RCC 7860 (cell line): ENCODE measurements at regions not wholly inside any gene's neighbourhood (a gene's known extent, or its start where the extent isn't known, plus 50 kb on each side); places are given as distances from the start of the nearest gene placed in this dataset.
A peak's percentile ranks its signal among the peaks of the same experiment; 100 is the strongest.
"Not testable (repeated sequence)": the region's sequence is repeated elsewhere in the genome, so short reads cannot be mapped to it uniquely, and the experiment has no call there.

ENCODE experiments used
- DNase-seq: peaks from one replicate; pipeline ENCODE4 v3.0.0-alpha.2; 2015; ENCODE audit warnings: low spot score
- FAIRE-seq: peaks from 2 replicates; lab custom pipeline; 2012; peaks lifted over from hg19 to GRCh38; lab: Jason Lieb, UNC

- FAIRE-seq, result no peak
- DNase-seq, result no peak
Measured at GRCh38 chr2:37569131-37569823, 102.2 kb downstream of the CDC42EP3 start.

- FAIRE-seq (no peak), DNase-seq (no peak)
Measured at GRCh38 chr2:37569986-37570679, 101.3 kb downstream of the CDC42EP3 start.

- FAIRE-seq (peak; percentile 92), DNase-seq (peak; percentile 94)
Measured at GRCh38 chr2:37570773-37571586, 100.5 kb downstream of the CDC42EP3 start.

GRCh38 chr2:37571587-37572136, 99.8 kb downstream of the CDC42EP3 start:
- no peak for DNase-seq
- no peak for FAIRE-seq

GRCh38 chr2:37573451-37574388, 97.7 kb downstream of the CDC42EP3 start:
- DNase-seq (peak; percentile 27), FAIRE-seq (no peak)

- FAIRE-seq, result no peak
- DNase-seq, result no peak
Measured at GRCh38 chr2:37575780-37576179, 95.7 kb downstream of the CDC42EP3 start.

- DNase-seq, FAIRE-seq: not testable (repeated sequence)
Measured at GRCh38 chr2:37576194-37576593, 95.2 kb downstream of the CDC42EP3 start.

- DNase-seq (no peak), FAIRE-seq (no peak)
Measured at GRCh38 chr2:37576831-37577230, 94.6 kb downstream of the CDC42EP3 start.

- no peak for FAIRE-seq
Measured at GRCh38 chr2:37579192-37579713, 92.2 kb downstream of the CDC42EP3 start.

GRCh38 chr2:37579949-37580348, 91.5 kb downstream of the CDC42EP3 start:
- not testable (repeated sequence) for FAIRE-seq, DNase-seq

More at GRCh38 chr2:37579192-37579713, 92.2 kb downstream of the CDC42EP3 start:
- DNase-seq, result no peak

GRCh38 chr2:37581433-37581832, 90.0 kb downstream of the CDC42EP3 start:
- FAIRE-seq (no peak), DNase-seq (no peak)

- FAIRE-seq, result no peak
- DNase-seq, result no peak
Measured at GRCh38 chr2:37582481-37583220, 88.8 kb downstream of the CDC42EP3 start.

GRCh38 chr2:37583402-37583801, 88.0 kb downstream of the CDC42EP3 start:
- DNase-seq (no peak), FAIRE-seq (no peak)

GRCh38 chr2:37583867-37584266, 87.6 kb downstream of the CDC42EP3 start:
- DNase-seq, result peak; percentile 50
- FAIRE-seq, result peak; percentile 57

- no peak for FAIRE-seq
- DNase-seq, result no peak
Measured at GRCh38 chr2:37585295-37585908, 86.0 kb downstream of the CDC42EP3 start.

GRCh38 chr2:37585982-37586621, 85.3 kb downstream of the CDC42EP3 start:
- peak; percentile 95 for FAIRE-seq
- DNase-seq, result peak; percentile 91

- DNase-seq, result peak; percentile 28
Measured at GRCh38 chr2:37586663-37587317, 84.7 kb downstream of the CDC42EP3 start.

GRCh38 chr2:37587817-37588216, 83.6 kb downstream of the CDC42EP3 start:
- FAIRE-seq, result no peak
- no peak for DNase-seq

More at GRCh38 chr2:37586663-37587317, 84.7 kb downstream of the CDC42EP3 start:
- FAIRE-seq, result peak; percentile 35
